ENCODE measurements at regions not wholly inside any gene's neighbourhood (a gene's known extent, or its start where the extent isn't known, plus 50 kb on each side); places are given as distances from the start of the nearest gene placed in this dataset.

GRCh38 chr14:65864549-65864948 lies 452.0 kb downstream of the FUT8 start:
- Histone ChIP-seq H3K27ac (no peak overlapping the region), H3K27me3 (replicated peaks) (no peaks in the 10 kb centered on the region), H3K4me3 (ENCODE audit: low read depth, low read length) (no peak overlapping the region), H3K36me3 (replicated peaks) (no peaks in the 10 kb centered on the region)
- no peak for TF ChIP-seq CTCF (IDR thresholded peaks at IDR 0.05; ENCODE audit: low read depth, low read length, missing control alignments)
- in situ Hi-C loops (cut with HindIII; ENCODE audit: low pct_ligation_motif_present, low sequenced_read_pairs), result no loop called here
- DNase-seq, result no peak

- Histone ChIP-seq H3K4me3 (ENCODE audit: low read depth, low read length) (no peak overlapping the region), H3K27ac (no peak overlapping the region), H3K36me3 (replicated peaks) (no peaks in the 10 kb centered on the region), H3K27me3 (replicated peaks) (no peaks in the 10 kb centered on the region)
- TF ChIP-seq CTCF (IDR thresholded peaks at IDR 0.05; ENCODE audit: low read depth, low read length, missing control alignments), result no peak
- DNase-seq, result no peak
- in situ Hi-C loops (cut with HindIII; ENCODE audit: low pct_ligation_motif_present, low sequenced_read_pairs), result no loop called here
Measured at GRCh38 chr14:65864984-65865383, 452.5 kb downstream of the FUT8 start.

GRCh38 chr14:65866448-65866847 lies 453.9 kb downstream of the FUT8 start:
- TF ChIP-seq CTCF (IDR thresholded peaks at IDR 0.05; ENCODE audit: low read depth, low read length, missing control alignments), result no peak
- no peaks in the 10 kb centered on the region for H3K27me3 ChIP-seq (replicated peaks)
- H3K27ac ChIP-seq, result no peak overlapping the region
- H3K36me3 ChIP-seq (replicated peaks), result no peaks in the 10 kb centered on the region
- in situ Hi-C loops (cut with HindIII; ENCODE audit: low pct_ligation_motif_present, low sequenced_read_pairs), result no loop called here
- DNase-seq, result no peak
- no peak overlapping the region for H3K4me3 ChIP-seq (ENCODE audit: low read depth, low read length)

- no peak overlapping the region for H3K27ac ChIP-seq
- in situ Hi-C loops (cut with HindIII; ENCODE audit: low pct_ligation_motif_present, low sequenced_read_pairs), result no loop called here
- no peak for TF ChIP-seq CTCF (IDR thresholded peaks at IDR 0.05; ENCODE audit: low read depth, low read length, missing control alignments)
- H3K36me3 ChIP-seq (replicated peaks), result no peaks in the 10 kb centered on the region
- H3K27me3 ChIP-seq (replicated peaks), result no peaks in the 10 kb centered on the region
- no peak overlapping the region for H3K4me3 ChIP-seq (ENCODE audit: low read depth, low read length)
- no peak for DNase-seq
Measured at GRCh38 chr14:65866886-65867285, 454.4 kb downstream of the FUT8 start.

GRCh38 chr14:65867333-65867732 lies 454.8 kb downstream of the FUT8 start:
- Histone ChIP-seq H3K4me3 (ENCODE audit: low read depth, low read length) (no peak overlapping the region), H3K36me3 (replicated peaks) (no peaks in the 10 kb centered on the region), H3K27me3 (replicated peaks) (no peaks in the 10 kb centered on the region), H3K27ac (no peak overlapping the region)
- TF ChIP-seq CTCF (IDR thresholded peaks at IDR 0.05; ENCODE audit: low read depth, low read length, missing control alignments), result no peak
- in situ Hi-C loops (cut with HindIII; ENCODE audit: low pct_ligation_motif_present, low sequenced_read_pairs), result no loop called here
- no peak for DNase-seq

- H3K4me3 ChIP-seq (ENCODE audit: low read depth, low read length), result no peak overlapping the region
- DNase-seq, result no peak
- in situ Hi-C loops (cut with HindIII; ENCODE audit: low pct_ligation_motif_present, low sequenced_read_pairs), result no loop called here
Measured at GRCh38 chr14:65872536-65872935, 460.0 kb downstream of the FUT8 start.

More at GRCh38 chr14:65872536-65872935, 460.0 kb downstream of the FUT8 start:
- Histone ChIP-seq H3K36me3 (replicated peaks) (no peaks in the 10 kb centered on the region), H3K27me3 (replicated peaks) (no peaks in the 10 kb centered on the region), H3K27ac (no peak overlapping the region)
- TF ChIP-seq CTCF (IDR thresholded peaks at IDR 0.05; ENCODE audit: low read depth, low read length, missing control alignments), result no peak

Data from brain microvascular endothelial cell (primary cell).